Stomach (tissue), 4 donors: ENCODE measurements at regions not wholly inside any gene's neighbourhood (a gene's known extent, or its start where the extent isn't known, plus 50 kb on each side); places are given as distances from the start of the nearest gene placed in this dataset.

Source experiments
- CTCF ChIP-seq, 7 experiments: fragments of 450-650 bp in 4 of 7; fragments of 200-600 bp in 3 of 7; sonication (generic) in 3 of 7; IDR thresholded peaks; one replicate each; pipeline ENCODE4 v1.5.1; 2016 to 2019; ENCODE audit warnings: antibody characterized with exemption in 7 of 7, control low read depth in 2 of 7, mild to moderate bottlenecking in 1 of 7
- EP300 ChIP-seq: sonication (generic); formaldehyde crosslinking; IDR thresholded peaks from one replicate; pipeline ENCODE4 v1.6.1; 2017; ENCODE audit warnings: antibody characterized with exemption

- TF ChIP-seq CTCF (IDR thresholded peaks at IDR 0.05) (no peak), EP300 (no peak)
Observed at GRCh38 chr6:90709431-90709996, 122.6 kb upstream of the MAP3K7 start.
